WI38 (cell line): ENCODE measurements at regions not wholly inside any gene's neighbourhood (a gene's known extent, or its start where the extent isn't known, plus 50 kb on each side); places are given as distances from the start of the nearest gene placed in this dataset.
"Not testable (repeated sequence)": the region's sequence is repeated elsewhere in the genome, so short reads cannot be mapped to it uniquely, and the experiment has no call there.

Experiments
- H3K4me3 ChIP-seq: 2 replicates; pipeline ENCODE4 v1.5.1; 2011; ENCODE audit warnings: low read depth, mild to moderate bottlenecking, control low read depth, low read length
- TF ChIP-seq, protein P1 (sequence below): IDR thresholded peaks from 2 replicates; pipeline ENCODE4 v1.5.1; 2012; ENCODE audit warnings: low read depth, mild to moderate bottlenecking, control low read depth, low read length

DNA sequence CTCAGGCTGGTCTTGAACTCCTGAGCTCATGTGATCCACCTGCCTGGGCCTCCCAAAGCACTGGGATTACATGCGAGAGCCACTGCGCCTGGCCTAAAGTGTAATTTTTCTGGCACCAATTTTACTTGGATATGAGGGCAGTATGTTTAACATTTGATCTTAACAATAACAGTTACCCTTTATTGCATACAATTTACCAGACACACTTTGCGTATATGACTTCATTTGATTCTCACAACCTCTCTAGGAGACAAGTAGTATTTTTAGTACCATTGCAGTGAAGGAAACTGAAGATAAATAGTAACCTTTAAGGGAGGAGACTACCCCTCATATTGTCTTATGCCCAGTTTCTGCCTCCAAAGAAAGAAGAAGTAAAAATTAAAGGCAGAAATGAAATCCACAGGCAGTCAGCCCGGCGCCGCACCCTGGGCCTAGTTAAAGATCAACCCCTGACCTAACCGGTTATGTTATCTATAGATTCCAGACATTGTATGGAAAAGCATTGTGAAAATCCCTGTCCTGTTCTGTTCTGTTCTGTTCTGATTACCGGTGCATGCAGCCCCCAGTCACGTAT is 54.0 kb downstream of the CYP26A1 start:
- H3K4me3 ChIP-seq, result not testable (repeated sequence)

DNA sequence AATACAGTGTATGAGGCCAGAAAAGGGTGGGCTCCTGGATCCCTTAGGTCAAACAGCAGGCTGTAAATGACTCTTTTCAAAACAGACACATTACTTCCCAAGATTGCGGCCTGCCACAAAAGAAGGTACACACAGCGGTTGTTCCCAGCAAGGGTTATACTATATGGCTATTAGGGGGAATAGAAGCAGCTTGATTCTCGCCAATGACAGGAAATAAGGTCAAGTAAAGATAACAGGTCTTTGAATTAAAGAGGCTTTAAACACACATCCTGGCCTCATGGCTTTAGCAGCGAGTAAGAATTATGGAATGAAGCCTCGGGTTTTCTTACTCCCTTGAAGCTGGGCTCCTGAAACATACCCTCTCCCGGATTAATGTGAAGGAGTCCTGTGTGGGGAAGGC is 58.3 kb downstream of the CYP26A1 start:
- TF ChIP-seq, protein P1, sequence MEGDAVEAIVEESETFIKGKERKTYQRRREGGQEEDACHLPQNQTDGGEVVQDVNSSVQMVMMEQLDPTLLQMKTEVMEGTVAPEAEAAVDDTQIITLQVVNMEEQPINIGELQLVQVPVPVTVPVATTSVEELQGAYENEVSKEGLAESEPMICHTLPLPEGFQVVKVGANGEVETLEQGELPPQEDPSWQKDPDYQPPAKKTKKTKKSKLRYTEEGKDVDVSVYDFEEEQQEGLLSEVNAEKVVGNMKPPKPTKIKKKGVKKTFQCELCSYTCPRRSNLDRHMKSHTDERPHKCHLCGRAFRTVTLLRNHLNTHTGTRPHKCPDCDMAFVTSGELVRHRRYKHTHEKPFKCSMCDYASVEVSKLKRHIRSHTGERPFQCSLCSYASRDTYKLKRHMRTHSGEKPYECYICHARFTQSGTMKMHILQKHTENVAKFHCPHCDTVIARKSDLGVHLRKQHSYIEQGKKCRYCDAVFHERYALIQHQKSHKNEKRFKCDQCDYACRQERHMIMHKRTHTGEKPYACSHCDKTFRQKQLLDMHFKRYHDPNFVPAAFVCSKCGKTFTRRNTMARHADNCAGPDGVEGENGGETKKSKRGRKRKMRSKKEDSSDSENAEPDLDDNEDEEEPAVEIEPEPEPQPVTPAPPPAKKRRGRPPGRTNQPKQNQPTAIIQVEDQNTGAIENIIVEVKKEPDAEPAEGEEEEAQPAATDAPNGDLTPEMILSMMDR, result no peak
- H3K4me3 ChIP-seq, result no peak overlapping the region

DNA sequence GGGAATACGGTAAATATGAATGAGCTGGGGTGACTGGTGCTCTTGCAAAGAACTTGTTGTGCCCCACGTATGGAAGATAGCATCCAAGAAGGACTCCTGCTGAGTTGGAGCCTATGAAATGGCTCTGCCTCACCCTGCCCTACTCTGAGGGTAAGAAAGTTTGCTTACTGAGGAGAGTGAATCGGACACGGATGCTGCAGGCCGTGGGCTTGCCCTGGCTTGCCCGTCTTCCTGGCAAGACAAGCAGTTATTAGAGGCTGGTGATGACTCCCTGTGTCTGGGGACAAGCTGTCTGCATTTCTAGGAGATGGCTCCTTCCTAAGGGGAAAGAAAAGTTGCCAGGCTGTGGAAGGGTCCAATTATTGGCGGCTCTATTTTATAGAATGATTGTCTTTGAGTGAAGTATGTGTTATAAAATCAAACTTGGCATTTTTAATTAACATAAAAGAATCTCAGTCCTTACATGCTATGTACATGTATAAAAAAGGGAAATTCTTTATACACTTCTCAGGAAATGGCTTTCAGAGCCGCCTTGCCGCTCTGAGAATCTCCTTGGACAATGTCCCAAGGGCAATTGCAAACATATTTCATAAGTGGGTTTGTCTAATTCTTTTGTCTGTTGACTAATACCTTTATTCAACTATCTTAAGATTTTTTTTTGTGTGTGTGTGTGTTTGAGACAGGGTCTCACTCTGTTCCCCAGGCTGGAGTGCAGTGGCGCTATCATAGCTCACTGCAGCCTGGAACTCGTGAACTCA is 64.6 kb downstream of the CYP26A1 start:
- H3K4me3 ChIP-seq, result no peak overlapping the region
- TF ChIP-seq, protein P1, result no peak

DNA sequence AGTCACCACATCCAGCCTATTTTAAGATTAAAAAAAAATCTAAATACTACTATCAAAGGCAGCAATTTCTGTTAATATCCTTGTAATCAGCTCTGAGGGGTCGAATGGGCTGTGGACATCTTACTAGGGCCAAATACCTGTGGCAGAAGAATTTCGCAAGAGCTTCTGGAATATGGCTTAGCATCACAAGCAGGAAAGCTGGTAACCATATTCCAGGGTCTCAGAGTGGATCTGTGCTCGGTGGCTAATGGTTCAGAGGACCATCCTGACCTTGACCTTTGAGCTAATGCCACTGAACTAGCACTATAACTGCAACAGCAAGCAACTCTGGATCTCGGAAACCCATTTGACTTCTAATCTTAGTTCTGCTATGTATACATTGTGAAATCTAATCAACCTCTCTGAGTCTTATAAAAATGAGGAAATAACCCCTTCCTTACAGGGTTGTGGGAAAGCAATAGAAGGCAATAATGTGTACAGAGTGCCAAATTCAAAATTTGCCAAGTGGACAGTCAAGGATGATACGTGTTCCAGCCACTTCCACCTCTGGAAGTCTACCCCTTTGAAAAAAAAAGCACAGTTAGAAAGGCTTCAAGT is 65.5 kb downstream of the CYP26A1 start:
- TF ChIP-seq, protein P1, result no peak
- H3K4me3 ChIP-seq, result no peak overlapping the region

DNA sequence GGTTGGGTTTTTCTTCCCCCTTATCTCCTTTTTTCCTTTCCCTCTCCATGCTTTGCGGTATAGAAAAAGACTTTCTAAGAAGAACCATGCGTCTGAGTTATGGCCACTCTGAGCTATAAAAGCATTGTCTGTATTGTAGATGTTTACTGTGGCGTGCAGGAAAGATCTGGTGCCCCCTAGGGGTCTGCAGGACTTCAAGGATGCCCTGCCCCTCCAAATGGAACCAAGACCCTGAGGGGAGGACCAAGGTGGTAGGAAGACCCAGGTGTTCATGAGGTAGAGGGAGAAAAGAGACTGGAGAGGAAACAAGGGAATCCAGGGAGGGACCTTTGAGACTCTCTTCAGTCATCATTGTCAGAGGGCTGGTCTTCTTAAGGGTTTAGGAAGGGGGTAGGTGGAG is 68.8 kb downstream of the CYP26A1 start:
- TF ChIP-seq, protein P1, result no peak
- no peak overlapping the region for H3K4me3 ChIP-seq

DNA sequence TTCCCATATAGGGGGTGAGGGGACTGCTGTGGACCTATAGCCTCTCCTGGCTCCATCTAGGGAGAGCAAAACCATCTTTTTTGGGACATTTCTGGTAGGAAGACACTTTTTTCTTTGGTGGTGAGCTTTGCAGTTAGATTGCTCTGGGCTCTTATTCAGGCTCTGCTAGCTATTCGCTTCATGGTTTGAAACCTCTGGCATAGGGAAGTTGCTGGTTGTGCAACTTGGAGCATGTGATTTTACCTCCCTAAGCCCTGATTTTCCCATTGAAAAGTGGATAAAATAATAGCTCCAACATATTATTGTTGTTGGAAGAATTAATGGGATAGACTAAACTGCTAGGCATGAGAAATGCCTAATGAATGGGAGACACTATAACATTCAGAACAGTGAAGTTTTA is 69.6 kb downstream of the CYP26A1 start:
- H3K4me3 ChIP-seq, result no peak overlapping the region
- TF ChIP-seq, protein P1, result no peak

DNA sequence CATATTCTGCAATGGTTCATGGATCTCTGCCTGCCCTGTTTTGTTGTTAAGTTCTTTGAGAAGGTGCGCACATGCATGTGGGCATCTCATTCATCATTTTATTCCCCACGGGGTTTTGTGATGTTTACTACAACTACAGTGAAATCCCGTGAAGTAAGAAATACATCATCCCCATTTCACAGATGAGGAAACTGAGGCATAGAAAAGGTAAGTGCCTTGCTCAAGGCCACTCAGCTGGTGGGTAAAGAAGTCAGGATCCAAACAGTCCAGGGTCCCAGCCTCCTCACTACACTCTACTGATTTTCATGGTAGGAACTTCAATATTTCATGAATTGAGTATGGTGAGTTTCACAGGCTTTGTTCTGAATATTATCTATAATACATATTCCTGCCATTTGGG is 72.6 kb downstream of the CYP26A1 start:
- no peak overlapping the region for H3K4me3 ChIP-seq
- TF ChIP-seq, protein P1, result no peak
